Heart left ventricle (tissue), 13 donors: ENCODE measurements at regions not wholly inside any gene's neighbourhood (a gene's known extent, or its start where the extent isn't known, plus 50 kb on each side); places are given as distances from the start of the nearest gene placed in this dataset.

Experiments
- POLR2A ChIP-seq, 2 donors: fragments of 450-650 bp; IDR thresholded peaks; one replicate each; pipeline ENCODE4 v1.6.1; 2017; ENCODE audit warnings: antibody characterized with exemption in 2 of 2, mild to moderate bottlenecking in 2 of 2, moderate library complexity in 2 of 2
- TF ChIP-seq, protein P1 (sequence below), 12 donors: fragments of 200-600 bp; sonication (generic) in 4 of 12; IDR thresholded peaks; one replicate each; pipeline versions ENCODE4 v1.5.0 to v1.8.0; 2018 to 2022; ENCODE audit warnings: antibody characterized with exemption in 12 of 12, mild to moderate bottlenecking in 5 of 12
- donor health status: ischemic (EF 13 %, LVEDD 7.1; RV severe dilation, severe dysfunction).
- donor health status: DM: no; HTN: yes; CAD: no.
- donor health status: DM: no; HTN: no; CAD: no.
- donor health status: ischemic (EF 25% LVEDD 6.9; RV normal size, moderate dysfunction).
- donor health status: ischemic (EF 25% LVEDD 5.7; RV mildly dilated, moderate dysfunction).
- donor health status: ischemic (EF 35%, LVEDD 5.7; RV mildly dilated, moderate dysfunction).
- donor health status: nonischemic (EF 11% LVEDD 7.7; RV severe dilation, severe dysfunction).
- donor health status: DM: yes; HTN: yes; CAD: no.
- donor health status: PGD.
- donor health status: ischemic (EF 29% LVEDD 5.4; RV normal size, mild dysfunction).
- donor health status: nonischemic (EF 23%, LVEDD 6.1; RV moderate dilation, normal function).

DNA sequence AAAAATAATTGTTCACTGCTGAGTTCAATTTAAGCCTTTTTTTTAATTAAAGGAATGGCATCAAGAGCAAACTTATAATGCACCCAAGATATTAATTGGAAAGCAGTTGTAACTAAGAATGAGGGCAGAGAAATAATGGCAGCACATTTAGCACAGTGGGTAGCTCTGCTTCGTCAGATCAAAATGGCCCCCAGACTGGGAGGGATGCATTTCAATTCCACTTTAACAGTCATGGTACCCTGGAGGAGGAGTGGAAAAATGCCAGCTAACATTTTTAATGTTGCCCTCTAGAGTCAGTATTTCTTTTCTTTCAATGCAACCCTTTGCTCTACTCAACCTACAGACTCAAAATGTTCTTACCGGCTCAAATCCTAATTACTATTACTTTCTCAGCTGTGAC lies 504.8 kb upstream of the SETBP1 start:
- TF ChIP-seq POLR2A (IDR thresholded peaks at IDR 0.05), result no peak
- TF ChIP-seq, protein P1, sequence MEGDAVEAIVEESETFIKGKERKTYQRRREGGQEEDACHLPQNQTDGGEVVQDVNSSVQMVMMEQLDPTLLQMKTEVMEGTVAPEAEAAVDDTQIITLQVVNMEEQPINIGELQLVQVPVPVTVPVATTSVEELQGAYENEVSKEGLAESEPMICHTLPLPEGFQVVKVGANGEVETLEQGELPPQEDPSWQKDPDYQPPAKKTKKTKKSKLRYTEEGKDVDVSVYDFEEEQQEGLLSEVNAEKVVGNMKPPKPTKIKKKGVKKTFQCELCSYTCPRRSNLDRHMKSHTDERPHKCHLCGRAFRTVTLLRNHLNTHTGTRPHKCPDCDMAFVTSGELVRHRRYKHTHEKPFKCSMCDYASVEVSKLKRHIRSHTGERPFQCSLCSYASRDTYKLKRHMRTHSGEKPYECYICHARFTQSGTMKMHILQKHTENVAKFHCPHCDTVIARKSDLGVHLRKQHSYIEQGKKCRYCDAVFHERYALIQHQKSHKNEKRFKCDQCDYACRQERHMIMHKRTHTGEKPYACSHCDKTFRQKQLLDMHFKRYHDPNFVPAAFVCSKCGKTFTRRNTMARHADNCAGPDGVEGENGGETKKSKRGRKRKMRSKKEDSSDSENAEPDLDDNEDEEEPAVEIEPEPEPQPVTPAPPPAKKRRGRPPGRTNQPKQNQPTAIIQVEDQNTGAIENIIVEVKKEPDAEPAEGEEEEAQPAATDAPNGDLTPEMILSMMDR (IDR thresholded peaks at IDR 0.05), result no peak
